ENCODE measurements at regions not wholly inside any gene's neighbourhood (a gene's known extent, or its start where the extent isn't known, plus 50 kb on each side); places are given as distances from the start of the nearest gene placed in this dataset.

GRCh38 chr14:71414631-71415403 lies 507.6 kb downstream of the PCNX1 start:
- H3K9me3 Mint-ChIP-seq: no peaks in the 10 kb centered on the region
- H3K4me3 Mint-ChIP-seq: no peak overlapping the region
- no peak for TF ChIP-seq CTCF (IDR thresholded peaks at IDR 0.05)
- Histone ChIP-seq H3K27ac (ENCODE audit: low read depth in 1 of 2, low read length in 2 of 2) (no peak overlapping the region), H3K4me3 (ENCODE audit: low read length) (no peak overlapping the region), H3K27me3 (ENCODE audit: control insufficient read depth in 1 of 2, insufficient read depth in 2 of 2, low read length in 2 of 2) (no peaks in the 10 kb centered on the region), H3K9me3 (ENCODE audit: control insufficient read depth in 1 of 2, insufficient read depth in 1 of 2, low read length in 2 of 2) (no peaks in the 10 kb centered on the region), H3K4me1 (ENCODE audit: insufficient read depth, low read length) (peaks cover 2% of the 10 kb centered on the region), H3K36me3 (ENCODE audit: insufficient read depth, low read length) (no peaks in the 10 kb centered on the region)
- intact Hi-C loops (cut with DNase I, micrococcal nuclease): no loop called here
- H3K4me1 Mint-ChIP-seq (ENCODE audit: low read depth): peaks cover 19% of the 10 kb centered on the region
- H3K36me3 Mint-ChIP-seq (ENCODE audit: low read depth): peaks cover 35% of the 10 kb centered on the region
- H3K27me3 Mint-ChIP-seq: no peaks in the 10 kb centered on the region
- H3K27ac Mint-ChIP-seq: no peak overlapping the region
- DNase-seq (no peak), ATAC-seq (ENCODE audit: poor library complexity) (no peak)
- ChIA-PET POLR2A (no interaction called here), CTCF (no interaction called here)

- H3K9me3 Mint-ChIP-seq: no peaks in the 10 kb centered on the region
- Histone ChIP-seq H3K4me1 (ENCODE audit: insufficient read depth, low read length) (peaks cover 2% of the 10 kb centered on the region), H3K27ac (ENCODE audit: low read depth in 1 of 2, low read length in 2 of 2) (no peak overlapping the region), H3K9me3 (ENCODE audit: control insufficient read depth in 1 of 2, insufficient read depth in 1 of 2, low read length in 2 of 2) (no peaks in the 10 kb centered on the region), H3K36me3 (ENCODE audit: insufficient read depth, low read length) (no peaks in the 10 kb centered on the region), H3K27me3 (ENCODE audit: control insufficient read depth in 1 of 2, insufficient read depth in 2 of 2, low read length in 2 of 2) (no peaks in the 10 kb centered on the region), H3K4me3 (ENCODE audit: low read length) (no peak overlapping the region)
- ChIA-PET CTCF (no interaction called here), POLR2A (no interaction called here)
- no peak overlapping the region for H3K27ac Mint-ChIP-seq
- H3K36me3 Mint-ChIP-seq (ENCODE audit: low read depth): peaks cover 38% of the 10 kb centered on the region
- TF ChIP-seq CTCF (IDR thresholded peaks at IDR 0.05): no peak
- ATAC-seq (ENCODE audit: poor library complexity) (no peak), DNase-seq (no peak)
- no peaks in the 10 kb centered on the region for H3K27me3 Mint-ChIP-seq
- peaks cover 15% of the 10 kb centered on the region for H3K4me1 Mint-ChIP-seq (ENCODE audit: low read depth)
- no peak overlapping the region for H3K4me3 Mint-ChIP-seq
- intact Hi-C loops (cut with DNase I, micrococcal nuclease): no loop called here
These were observed 508.1 kb downstream of the PCNX1 start for GRCh38 chr14:71415404-71415690.

- peaks cover 2% of the 10 kb centered on the region for H3K4me1 ChIP-seq (ENCODE audit: insufficient read depth, low read length)
- DNase-seq (no peak), ATAC-seq (ENCODE audit: poor library complexity) (no peak)
- Mint-ChIP-seq H3K4me3 (no peak overlapping the region), H3K36me3 (ENCODE audit: low read depth) (peaks cover 44% of the 10 kb centered on the region), H3K27ac (no peak overlapping the region), H3K27me3 (no peaks in the 10 kb centered on the region), H3K9me3 (no peaks in the 10 kb centered on the region), H3K4me1 (ENCODE audit: low read depth) (peaks cover 5% of the 10 kb centered on the region)
- TF ChIP-seq CTCF (IDR thresholded peaks at IDR 0.05): no peak
- H3K27me3 ChIP-seq (ENCODE audit: control insufficient read depth in 1 of 2, insufficient read depth in 2 of 2, low read length in 2 of 2): no peaks in the 10 kb centered on the region
- H3K4me3 ChIP-seq (ENCODE audit: low read length): no peak overlapping the region
- no peaks in the 10 kb centered on the region for H3K9me3 ChIP-seq (ENCODE audit: control insufficient read depth in 1 of 2, insufficient read depth in 1 of 2, low read length in 2 of 2)
- CTCF ChIA-PET: no interaction called here
- POLR2A ChIA-PET: no interaction called here
- H3K36me3 ChIP-seq (ENCODE audit: insufficient read depth, low read length): no peaks in the 10 kb centered on the region
- intact Hi-C loops (cut with DNase I, micrococcal nuclease): no loop called here
- H3K27ac ChIP-seq (ENCODE audit: low read depth in 1 of 2, low read length in 2 of 2): no peak overlapping the region
These were observed 509.1 kb downstream of the PCNX1 start for GRCh38 chr14:71416392-71416791.
